Mesothelial cell of epicardium (in vitro differentiated cells): ENCODE measurements at regions not wholly inside any gene's neighbourhood (a gene's known extent, or its start where the extent isn't known, plus 50 kb on each side); places are given as distances from the start of the nearest gene placed in this dataset.
A peak's percentile ranks its signal among the peaks of the same experiment; 100 is the strongest.

Experiments used
- DNase-seq, 2 experiments: peaks; one replicate each; pipeline ENCODE4 v3.0.0; 2021; ENCODE audit warnings: low spot score in 2 of 2; ENCODE audit not compliant: unreplicated experiment in 2 of 2
- H3K27ac Mint-ChIP-seq: 2 replicates; pipeline ENCODE4 v1.8.0; 2021; ENCODE audit warnings: mixed read lengths
- H3K27me3 Mint-ChIP-seq: 2 replicates; pipeline ENCODE4 v1.8.0; 2021; ENCODE audit warnings: low read depth, mixed read lengths
- H3K36me3 Mint-ChIP-seq: 2 replicates; pipeline ENCODE4 v1.8.0; 2021; ENCODE audit warnings: mixed read lengths
- H3K4me1 Mint-ChIP-seq: 2 replicates; pipeline ENCODE4 v1.8.0; 2021; ENCODE audit warnings: mixed read lengths
- H3K4me3 Mint-ChIP-seq: 2 replicates; pipeline ENCODE4 v1.8.0; 2021; ENCODE audit warnings: mild to moderate bottlenecking, moderate library complexity, mixed read lengths
- H3K9me3 Mint-ChIP-seq: 2 replicates; pipeline ENCODE4 v1.8.0; 2021; ENCODE audit warnings: mixed read lengths
- CTCF ChIP-seq: fragments of 200-600 bp; sonication (generic); IDR thresholded peaks from one replicate; pipeline ENCODE4 v1.5.0; 2021; ENCODE audit warnings: antibody characterized with exemption; ENCODE audit not compliant: unreplicated experiment

DNA sequence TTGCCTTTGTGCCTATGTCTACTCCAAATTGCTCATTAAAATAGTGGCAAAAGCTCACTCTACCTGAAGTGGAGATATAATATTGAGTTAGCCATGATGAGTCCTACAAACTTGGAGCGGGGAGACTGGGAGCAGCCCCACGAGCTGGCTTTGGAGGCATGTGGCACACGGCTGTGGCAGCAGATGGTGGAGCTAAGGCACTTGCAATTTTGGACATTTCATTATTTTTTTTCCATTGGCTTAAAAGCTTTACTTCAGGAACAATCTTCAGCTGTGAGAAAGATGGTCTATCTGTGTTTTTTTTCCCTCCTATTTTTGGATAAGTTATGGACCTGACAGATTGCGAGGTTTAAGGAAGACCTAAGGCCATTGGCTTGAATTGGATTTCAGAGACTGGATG lies 578.3 kb downstream of the CMPK2 start:
- Mint-ChIP-seq H3K27me3 (no peaks in the 10 kb centered on the region), H3K27ac (no peak overlapping the region), H3K4me1 (peaks cover 19% of the 10 kb centered on the region), H3K9me3 (peaks cover 6% of the 10 kb centered on the region), H3K4me3 (no peak overlapping the region), H3K36me3 (peaks cover 5% of the 10 kb centered on the region)
- TF ChIP-seq CTCF = no peak
- DNase-seq = no peak

- H3K27ac Mint-ChIP-seq = no peak overlapping the region
- no peak for TF ChIP-seq CTCF
- DNase-seq = no peak
- peaks cover 19% of the 10 kb centered on the region for H3K4me1 Mint-ChIP-seq
- no peaks in the 10 kb centered on the region for H3K27me3 Mint-ChIP-seq
- no peak overlapping the region for H3K4me3 Mint-ChIP-seq
- peaks cover 8% of the 10 kb centered on the region for H3K9me3 Mint-ChIP-seq
- H3K36me3 Mint-ChIP-seq = peaks cover 5% of the 10 kb centered on the region
Observed at GRCh38 chr2:6288791-6289190, 576.9 kb downstream of the CMPK2 start.

- Mint-ChIP-seq H3K27me3 (no peaks in the 10 kb centered on the region), H3K9me3 (peaks cover 11% of the 10 kb centered on the region), H3K4me3 (no peak overlapping the region), H3K36me3 (peaks cover 5% of the 10 kb centered on the region), H3K4me1 (peaks cover 19% of the 10 kb centered on the region), H3K27ac (peak overlapping the region; percentile 78)
- TF ChIP-seq CTCF = no peak
- DNase-seq = no peak
Observed at GRCh38 chr2:6290217-6291015, 575.3 kb downstream of the CMPK2 start.

GRCh38 chr2:6294791-6295190 lies 570.9 kb downstream of the CMPK2 start:
- no peaks in the 10 kb centered on the region for H3K27me3 Mint-ChIP-seq
- TF ChIP-seq CTCF = no peak
- DNase-seq = no peak
- peaks cover 11% of the 10 kb centered on the region for H3K9me3 Mint-ChIP-seq
- H3K4me3 Mint-ChIP-seq = no peak overlapping the region
- H3K27ac Mint-ChIP-seq = no peak overlapping the region
- peaks cover 18% of the 10 kb centered on the region for H3K4me1 Mint-ChIP-seq
- peaks cover 5% of the 10 kb centered on the region for H3K36me3 Mint-ChIP-seq

- Mint-ChIP-seq H3K9me3 (peaks cover 10% of the 10 kb centered on the region), H3K4me3 (no peak overlapping the region), H3K36me3 (peaks cover 2% of the 10 kb centered on the region), H3K27me3 (no peaks in the 10 kb centered on the region), H3K27ac (no peak overlapping the region), H3K4me1 (no peaks in the 10 kb centered on the region)
- DNase-seq = no peak
- TF ChIP-seq CTCF = no peak
Observed at GRCh38 chr2:6297238-6297637, 568.5 kb downstream of the CMPK2 start.
